ENCODE measurements at regions not wholly inside any gene's neighbourhood (a gene's known extent, or its start where the extent isn't known, plus 50 kb on each side); places are given as distances from the start of the nearest gene placed in this dataset.
A peak's percentile ranks its signal among the peaks of the same experiment; 100 is the strongest.
"Not testable (repeated sequence)": the region's sequence is repeated elsewhere in the genome, so short reads cannot be mapped to it uniquely, and the experiment has no call there.

DNA sequence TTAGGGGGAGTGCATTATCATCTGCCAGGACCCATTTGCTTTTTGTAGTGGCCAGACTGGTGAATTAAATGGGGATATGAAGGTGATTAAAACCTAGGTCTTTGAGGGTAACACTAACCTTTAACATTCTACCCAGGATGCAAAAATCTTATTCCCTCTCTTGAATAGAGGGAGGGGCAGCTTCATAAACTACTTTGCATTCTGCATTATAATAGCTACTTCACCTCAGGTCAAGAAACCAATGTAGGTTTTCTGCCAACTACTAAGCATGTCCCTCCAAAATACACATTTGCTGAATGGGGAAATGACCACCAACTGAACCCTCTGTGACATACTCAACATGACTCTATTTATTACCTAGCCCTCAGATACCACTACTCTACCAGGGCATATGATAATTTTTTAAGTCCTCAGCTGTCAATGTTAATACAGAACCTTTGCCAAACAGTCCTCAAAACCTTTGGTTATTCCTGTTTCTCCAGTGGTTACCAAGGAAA lies 477.6 kb upstream of the CD180 start:
- no peak for DNase-seq

GRCh38 chr5:67673618-67674017 lies 477.0 kb upstream of the CD180 start:
- no peak for DNase-seq

DNA sequence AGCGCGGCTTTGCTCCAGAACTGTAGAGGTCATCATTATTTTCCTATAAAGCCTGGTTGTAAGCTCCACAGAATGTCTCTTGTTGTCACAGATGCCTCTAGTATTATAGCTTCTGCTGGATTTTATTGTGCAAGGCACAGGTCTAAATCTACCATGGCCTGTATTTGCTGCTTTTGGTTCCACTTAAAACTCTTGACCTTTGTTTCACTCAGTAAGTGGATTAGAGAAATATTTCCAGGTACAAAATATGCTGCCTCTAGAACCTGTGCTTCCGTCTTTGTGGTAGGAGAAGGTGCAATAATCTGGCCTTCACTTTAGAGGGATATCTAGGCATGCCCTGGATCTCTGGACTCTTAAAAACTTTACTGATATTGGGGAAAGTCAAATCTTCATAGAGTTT lies 476.6 kb upstream of the CD180 start:
- no peak for DNase-seq

DNA sequence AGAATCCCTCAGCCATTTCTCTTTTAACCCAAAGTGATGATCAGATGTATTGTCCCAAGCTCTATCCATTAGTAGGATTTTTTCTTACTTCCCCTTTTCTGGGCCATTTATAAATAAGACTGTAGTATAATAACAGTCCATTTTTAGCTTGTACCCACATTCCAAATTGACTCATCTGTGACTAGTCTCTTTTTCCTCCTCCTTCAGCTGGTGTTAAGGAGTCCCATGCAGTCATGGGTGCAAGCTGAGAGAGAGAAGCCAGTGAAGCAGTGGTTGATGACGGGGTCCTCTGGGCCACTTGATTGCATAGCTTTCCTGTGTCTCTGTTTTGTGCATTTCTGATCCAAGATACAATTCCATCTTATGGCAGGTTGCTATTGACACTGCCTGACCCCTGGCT lies 476.0 kb upstream of the CD180 start:
- peak; percentile 46 to 79 (median 50) for DNase-seq

DNA sequence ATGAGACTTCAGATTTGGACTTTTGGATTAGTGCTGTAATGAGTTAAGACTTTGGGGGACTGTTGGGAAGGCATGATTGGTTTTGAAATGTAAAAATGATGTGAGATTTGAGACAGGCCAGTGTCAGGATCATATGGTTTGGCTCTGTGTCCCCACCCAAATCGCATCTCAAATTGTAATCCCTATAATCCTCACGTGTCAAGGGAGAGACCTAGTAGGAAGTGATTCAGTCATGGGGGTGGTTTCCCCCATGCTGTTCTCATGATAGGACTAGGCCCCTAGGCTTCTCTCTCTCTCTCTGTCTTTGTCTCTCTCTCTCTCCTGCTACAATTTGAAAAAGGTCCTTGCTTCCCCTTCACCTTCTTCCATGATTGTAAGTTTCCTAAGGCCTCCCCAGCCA lies 473.3 kb upstream of the CD180 start:
- no peak for DNase-seq

DNA sequence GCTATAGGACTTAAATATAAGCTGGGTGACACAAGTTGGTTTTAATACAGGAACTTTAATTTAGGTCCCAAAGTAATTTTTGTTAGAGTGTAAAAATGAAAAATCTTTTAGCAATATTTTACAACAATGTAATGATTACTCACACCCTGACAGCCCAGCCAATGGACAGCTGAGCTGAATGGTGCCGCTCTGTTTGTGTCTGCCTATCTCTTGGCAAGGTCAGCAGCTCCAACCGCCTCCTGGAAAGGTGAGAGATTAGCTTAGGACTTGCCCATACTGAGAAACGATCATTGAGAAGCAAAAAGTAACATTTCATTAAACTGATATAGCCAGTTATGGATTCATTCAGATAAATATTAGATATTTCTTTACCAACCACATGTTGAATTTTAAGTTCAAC lies 463.6 kb upstream of the CD180 start:
- DNase-seq = no peak

DNA sequence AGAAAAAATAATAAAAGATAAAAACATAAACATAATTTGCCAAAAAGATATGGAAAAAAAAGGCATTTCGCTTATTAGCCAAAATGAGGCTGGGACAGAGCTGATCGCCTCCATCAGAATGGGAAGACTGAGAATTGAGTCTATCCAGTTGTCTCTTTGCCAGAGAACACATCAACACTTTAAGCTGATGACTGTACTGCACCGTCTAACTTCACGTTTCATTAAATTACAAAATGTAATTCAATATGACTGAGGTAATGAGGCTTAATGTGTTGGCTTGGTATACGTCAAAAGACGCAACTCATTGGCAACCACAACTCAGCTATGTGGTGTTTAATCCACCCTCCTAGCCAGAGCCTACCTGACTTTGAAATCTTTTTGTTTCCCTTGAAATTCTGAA lies 462.7 kb upstream of the CD180 start:
- DNase-seq = no peak

- DNase-seq = no peak
These were observed 460.5 kb upstream of the CD180 start for GRCh38 chr5:67657055-67657454.

- DNase-seq = peak; percentile 5 to 39 (median 19)
These were observed 455.6 kb upstream of the CD180 start for GRCh38 chr5:67652201-67652600.

DNA sequence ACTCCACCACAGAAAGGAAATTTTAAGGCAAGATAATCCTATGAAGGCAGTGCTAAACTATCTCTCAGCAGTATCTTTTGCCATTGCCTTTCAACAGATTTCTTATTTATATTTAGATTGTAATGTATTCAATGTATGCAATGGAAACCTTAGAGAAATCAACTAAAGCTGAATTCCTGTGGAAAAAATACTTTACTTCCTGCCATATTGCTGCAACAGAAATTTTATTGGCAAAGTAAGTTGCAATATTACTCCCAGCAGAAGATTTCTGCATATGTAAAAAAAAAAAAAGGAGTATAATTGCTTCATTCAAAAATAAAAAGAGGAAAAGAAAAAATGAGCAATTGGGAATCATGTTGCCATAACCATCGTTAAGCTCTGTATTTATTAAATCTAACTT lies 454.6 kb upstream of the CD180 start:
- no peak for DNase-seq

GRCh38 chr5:67648201-67648671 lies 451.6 kb upstream of the CD180 start:
- DNase-seq = no peak

DNA sequence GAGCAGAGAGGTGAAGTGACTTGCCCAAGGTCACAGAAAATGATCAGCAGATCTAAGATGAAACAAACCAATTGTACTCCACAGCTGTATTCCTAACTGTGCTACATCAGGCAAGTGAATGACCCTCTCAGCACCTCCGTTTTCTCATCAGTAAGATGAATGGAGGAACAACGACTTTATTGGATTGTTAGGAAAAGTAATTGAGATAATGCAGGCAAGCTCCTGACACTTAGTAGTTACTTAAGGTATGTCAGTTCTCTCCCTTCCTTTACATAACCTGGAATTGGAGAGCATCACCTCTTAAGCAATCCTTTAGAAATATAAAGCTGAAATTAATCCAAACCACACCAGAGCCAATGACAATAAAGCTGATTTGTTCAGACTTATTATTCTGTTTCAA lies 451.2 kb upstream of the CD180 start:
- DNase-seq = no peak

- no peak for DNase-seq
These were observed 447.8 kb upstream of the CD180 start for GRCh38 chr5:67644221-67644920.

DNA sequence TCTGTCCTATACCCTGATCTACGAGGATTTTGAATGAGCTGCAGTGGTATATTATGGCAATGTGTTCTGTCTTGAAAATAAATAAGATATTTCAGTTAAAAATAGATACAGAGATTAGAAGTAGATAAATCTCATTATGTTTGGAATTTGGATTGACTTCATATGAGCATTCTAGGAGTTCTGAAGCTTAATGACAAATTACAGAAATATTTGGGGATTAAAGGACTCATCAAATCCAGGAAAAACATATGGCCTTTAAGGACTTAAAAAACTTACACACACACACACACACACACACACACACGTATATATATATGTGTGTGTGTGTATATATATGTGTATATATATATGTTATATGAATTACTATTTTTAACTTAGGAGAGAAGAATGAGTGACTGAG lies 446.9 kb upstream of the CD180 start:
- no peak for DNase-seq

DNA sequence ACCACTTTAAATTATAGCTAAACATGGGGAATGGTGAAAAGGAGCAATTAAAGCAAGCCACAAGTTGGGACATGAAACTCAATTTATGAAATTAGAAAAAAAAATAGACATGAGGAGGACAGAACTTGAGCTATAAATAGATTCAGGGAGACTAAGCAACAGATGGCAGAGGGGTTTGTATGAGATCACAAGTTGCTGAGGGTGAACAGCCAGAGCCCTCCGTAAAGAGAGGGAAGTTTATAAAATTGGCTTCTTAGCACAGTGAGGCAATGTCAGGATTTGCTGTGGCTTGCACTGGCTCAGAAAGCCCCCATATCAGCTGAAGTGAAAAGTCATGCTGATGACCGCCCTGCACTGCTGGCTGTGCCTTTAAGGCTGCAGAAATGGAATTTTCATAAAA lies 443.4 kb upstream of the CD180 start:
- DNase-seq = peak; percentile 10 to 42 (median 21)

DNA sequence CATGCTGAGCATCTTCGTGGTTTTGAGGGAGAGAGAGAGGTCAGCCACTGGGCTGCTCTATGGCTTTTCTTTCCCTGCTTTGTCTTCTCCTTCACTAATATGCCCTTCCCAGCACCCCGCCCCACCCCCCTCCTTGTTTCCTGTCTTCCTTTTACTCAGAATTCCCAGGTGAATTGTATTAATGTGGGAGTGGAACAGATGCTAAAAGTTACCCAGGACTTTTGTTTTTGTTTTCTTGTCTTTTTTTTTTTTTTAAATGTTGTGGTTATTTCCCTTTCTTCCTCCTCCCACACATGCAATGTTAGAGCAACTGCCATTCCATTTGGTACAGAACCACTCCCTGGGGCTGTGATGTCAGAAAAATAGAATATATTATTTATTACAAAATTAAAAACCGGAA lies 442.7 kb upstream of the CD180 start:
- DNase-seq = no peak

GRCh38 chr5:67636850-67637524 lies 440.4 kb upstream of the CD180 start:
- DNase-seq = no peak

DNA sequence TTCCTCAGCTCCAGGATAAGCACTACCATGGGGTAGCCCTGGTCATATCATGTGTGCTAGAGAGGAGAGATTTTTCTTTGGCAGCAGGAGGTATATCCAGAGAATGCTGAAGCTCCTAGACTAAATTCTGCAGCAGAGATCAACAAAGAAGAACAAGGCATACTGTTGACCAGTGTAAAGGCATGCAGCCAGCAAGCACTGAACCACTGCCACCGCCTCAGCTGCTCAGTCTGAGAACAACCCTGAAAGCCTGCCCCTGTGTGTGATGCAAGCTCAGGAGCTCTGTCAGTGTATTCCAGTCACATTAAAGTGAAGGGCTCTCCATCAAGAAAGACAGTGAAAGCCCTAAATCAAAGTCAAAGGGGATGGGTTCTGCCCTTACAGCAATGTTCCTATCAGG lies 439.5 kb upstream of the CD180 start:
- DNase-seq = no peak

GRCh38 chr5:67627079-67627478 lies 430.5 kb upstream of the CD180 start:
- DNase-seq = not testable (repeated sequence)

- no peak for DNase-seq
These were observed 426.5 kb upstream of the CD180 start for GRCh38 chr5:67623078-67623477.

GRCh38 chr5:67620424-67621397 lies 424.1 kb upstream of the CD180 start:
- peak; percentile 7 to 49 (median 28) for DNase-seq

GRCh38 chr5:67619636-67620035 lies 423.0 kb upstream of the CD180 start:
- DNase-seq = no peak

DNA sequence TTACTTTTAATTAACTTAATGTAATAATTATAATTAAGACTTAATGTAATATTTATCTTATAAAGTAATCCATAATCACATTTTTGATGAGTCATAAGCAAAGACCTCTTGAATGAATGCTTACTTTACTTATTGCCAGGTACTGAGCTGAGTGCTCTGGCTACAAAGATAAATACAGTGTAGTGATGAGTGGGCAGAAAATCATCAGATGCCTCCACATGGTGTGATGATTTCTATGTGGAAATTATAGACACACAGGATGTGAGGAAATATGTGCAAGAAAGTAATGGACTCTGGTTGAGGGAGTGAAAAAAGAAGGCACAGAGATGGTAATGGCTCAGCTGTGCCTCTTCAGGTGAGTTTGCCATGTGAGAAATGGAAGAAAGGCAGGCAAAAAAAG lies 422.6 kb upstream of the CD180 start:
- DNase-seq = no peak

Data from suppressor macrophage treated with lipopolysaccharide for 1 hour (primary cell).